ENCODE measurements at regions not wholly inside any gene's neighbourhood (a gene's known extent, or its start where the extent isn't known, plus 50 kb on each side); places are given as distances from the start of the nearest gene placed in this dataset.

DNA sequence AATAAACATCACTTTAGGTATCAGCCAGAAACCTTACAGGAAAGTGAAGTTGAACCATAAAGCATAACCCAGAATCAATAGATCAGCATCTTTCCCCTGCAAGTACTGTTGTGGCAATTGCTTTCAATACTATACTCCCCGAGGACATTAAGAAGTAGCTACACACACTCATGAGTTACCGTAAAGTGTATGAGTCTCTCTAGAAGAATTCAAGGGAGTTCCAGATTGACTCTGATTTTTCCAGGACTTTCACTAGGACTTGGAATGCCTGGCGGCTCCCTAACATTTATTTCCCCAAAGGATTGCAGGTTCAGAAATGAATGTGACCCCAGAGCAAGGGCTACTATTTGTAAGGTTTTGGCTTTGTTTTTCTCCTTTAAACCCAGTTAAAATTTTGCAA, 465.4 kb upstream of the MDGA2 start:
- no peak for DNase-seq (ENCODE audit: low spot score)
- ChIA-PET POLR2A (ENCODE audit: low non-redundant PET) (no interaction called here), CTCF (no interaction called here)
- TF ChIP-seq, protein P1, sequence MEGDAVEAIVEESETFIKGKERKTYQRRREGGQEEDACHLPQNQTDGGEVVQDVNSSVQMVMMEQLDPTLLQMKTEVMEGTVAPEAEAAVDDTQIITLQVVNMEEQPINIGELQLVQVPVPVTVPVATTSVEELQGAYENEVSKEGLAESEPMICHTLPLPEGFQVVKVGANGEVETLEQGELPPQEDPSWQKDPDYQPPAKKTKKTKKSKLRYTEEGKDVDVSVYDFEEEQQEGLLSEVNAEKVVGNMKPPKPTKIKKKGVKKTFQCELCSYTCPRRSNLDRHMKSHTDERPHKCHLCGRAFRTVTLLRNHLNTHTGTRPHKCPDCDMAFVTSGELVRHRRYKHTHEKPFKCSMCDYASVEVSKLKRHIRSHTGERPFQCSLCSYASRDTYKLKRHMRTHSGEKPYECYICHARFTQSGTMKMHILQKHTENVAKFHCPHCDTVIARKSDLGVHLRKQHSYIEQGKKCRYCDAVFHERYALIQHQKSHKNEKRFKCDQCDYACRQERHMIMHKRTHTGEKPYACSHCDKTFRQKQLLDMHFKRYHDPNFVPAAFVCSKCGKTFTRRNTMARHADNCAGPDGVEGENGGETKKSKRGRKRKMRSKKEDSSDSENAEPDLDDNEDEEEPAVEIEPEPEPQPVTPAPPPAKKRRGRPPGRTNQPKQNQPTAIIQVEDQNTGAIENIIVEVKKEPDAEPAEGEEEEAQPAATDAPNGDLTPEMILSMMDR (conservative IDR thresholded peaks at IDR 0.05; ENCODE audit: low read depth) = no peak
- no peak overlapping the region for H3K27ac ChIP-seq

DNA sequence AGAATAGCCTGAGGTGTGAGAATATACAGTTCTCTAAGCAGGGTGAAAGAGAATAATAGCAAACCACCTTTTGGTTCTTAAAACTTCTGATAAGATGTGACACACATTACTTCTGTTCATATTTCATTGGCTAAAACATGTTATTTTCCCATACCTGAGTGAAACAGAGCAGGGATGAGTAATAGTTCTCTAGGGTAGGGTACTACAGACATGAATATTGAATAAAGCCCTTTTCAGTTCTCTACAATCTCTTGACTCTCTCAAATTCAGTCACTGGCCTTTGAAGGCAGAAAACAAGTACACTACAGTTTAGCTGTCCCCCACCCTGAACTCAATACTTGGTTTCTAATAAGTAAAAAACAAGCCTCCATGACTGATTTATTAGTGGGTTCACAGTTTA, 454.1 kb upstream of the MDGA2 start:
- no peak for DNase-seq (ENCODE audit: low spot score)
- ChIA-PET POLR2A (ENCODE audit: low non-redundant PET) (no interaction called here), CTCF (no interaction called here)
- TF ChIP-seq, protein P1 (conservative IDR thresholded peaks at IDR 0.05; ENCODE audit: low read depth) = no peak
- H3K27ac ChIP-seq = no peak overlapping the region

DNA sequence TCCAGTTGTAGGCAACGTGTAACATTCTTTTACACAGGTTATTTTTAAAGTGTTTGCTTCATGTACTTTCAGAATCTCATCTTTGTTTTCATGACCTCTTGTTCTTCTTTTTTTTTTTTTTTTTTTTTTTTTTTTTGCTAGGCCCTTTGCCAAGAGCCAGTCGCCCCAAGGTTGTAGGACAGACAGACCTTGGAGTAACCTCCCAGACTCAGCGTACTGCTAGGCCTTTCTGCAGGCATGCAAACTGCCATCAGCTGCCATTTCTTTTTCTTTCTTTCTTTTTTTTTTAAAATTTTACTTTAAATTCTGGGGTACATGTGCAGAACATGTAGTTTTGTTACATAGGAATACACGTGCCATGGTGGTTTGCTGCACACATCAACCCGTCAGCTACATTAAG, 452.3 kb upstream of the MDGA2 start:
- no peak for DNase-seq (ENCODE audit: low spot score)
- CTCF ChIA-PET = interaction anchor here (0.5 kb wide), 1 partner anchor 87 kb away, joined by 3 read pairs; no protein-coding TSS in a partner anchor
- no peak overlapping the region for H3K27ac ChIP-seq
- TF ChIP-seq, protein P1 (conservative IDR thresholded peaks at IDR 0.05; ENCODE audit: low read depth) = no peak
- POLR2A ChIA-PET (ENCODE audit: low non-redundant PET) = no interaction called here

DNA sequence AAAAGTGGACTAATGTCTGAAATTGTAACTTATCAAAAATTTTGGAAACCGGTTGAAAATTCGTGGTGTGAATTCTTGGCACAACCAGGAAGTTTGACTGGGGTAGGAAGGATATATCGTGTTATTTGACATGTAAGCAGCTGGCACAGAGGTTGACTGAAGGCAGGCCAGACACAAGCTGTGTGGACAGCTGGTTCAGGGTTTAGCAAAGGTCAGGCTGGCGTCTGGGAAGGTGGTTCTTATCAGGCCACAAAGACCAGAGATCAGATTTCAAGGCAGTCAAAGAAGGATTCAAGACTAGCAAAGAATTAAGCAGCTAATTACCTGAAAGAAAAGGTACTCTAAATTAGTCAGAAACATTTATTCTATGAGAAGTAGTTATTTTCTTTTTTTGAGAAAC, 450.2 kb upstream of the MDGA2 start:
- CTCF ChIA-PET = interaction anchor here (0.6 kb wide), 1 partner anchor 30 kb away, joined by 3 read pairs; no protein-coding TSS in a partner anchor
- H3K27ac ChIP-seq = no peak overlapping the region
- TF ChIP-seq, protein P1 (conservative IDR thresholded peaks at IDR 0.05; ENCODE audit: low read depth) = no peak
- POLR2A ChIA-PET (ENCODE audit: low non-redundant PET) = no interaction called here
- no peak for DNase-seq (ENCODE audit: low spot score)

DNA sequence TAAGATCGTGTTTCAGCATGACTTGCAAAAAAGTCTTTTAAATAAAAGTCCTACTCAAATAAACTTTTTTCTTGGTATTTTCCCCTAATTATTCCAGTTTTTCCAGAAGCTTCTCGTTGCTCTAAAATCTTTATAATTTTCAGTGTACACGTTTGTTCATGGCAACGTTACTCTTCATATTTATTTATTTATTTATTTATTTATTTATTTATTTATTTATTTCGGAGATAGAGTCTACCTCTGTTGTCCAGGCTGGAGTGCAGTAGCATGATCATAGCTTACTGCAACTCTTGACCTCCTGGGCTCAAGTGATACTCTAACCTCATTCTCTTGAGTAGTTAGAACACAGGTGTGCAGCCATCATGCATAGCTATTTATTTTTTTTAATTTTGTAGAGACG, 438.3 kb upstream of the MDGA2 start:
- H3K27ac ChIP-seq = no peak overlapping the region
- POLR2A ChIA-PET (ENCODE audit: low non-redundant PET) = no interaction called here
- DNase-seq (ENCODE audit: low spot score) = no peak
- TF ChIP-seq, protein P1 (conservative IDR thresholded peaks at IDR 0.05; ENCODE audit: low read depth) = no peak
- CTCF ChIA-PET = no interaction called here

DNA sequence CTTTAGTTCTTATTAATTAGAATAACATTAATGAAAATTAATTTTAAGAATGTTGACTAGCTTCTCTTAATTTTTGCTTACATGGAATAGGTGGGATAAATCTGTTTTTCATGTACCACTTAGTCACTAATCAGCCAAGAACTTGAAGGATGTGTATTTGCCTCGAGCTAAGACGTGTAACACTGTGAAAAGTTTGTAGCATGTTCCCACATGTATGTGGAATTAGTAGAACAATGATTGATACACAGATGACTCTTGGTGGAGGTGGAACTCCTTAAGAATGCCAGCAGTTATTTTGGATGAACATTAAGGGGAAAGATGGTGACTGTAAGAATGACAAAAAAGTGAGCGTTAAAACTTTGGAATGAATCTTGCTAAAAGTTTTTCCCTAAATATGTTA, 435.7 kb upstream of the MDGA2 start:
- H3K27ac ChIP-seq = no peak overlapping the region
- TF ChIP-seq, protein P1 (conservative IDR thresholded peaks at IDR 0.05; ENCODE audit: low read depth) = no peak
- CTCF ChIA-PET = no interaction called here
- DNase-seq (ENCODE audit: low spot score) = no peak
- POLR2A ChIA-PET (ENCODE audit: low non-redundant PET) = no interaction called here

DNA sequence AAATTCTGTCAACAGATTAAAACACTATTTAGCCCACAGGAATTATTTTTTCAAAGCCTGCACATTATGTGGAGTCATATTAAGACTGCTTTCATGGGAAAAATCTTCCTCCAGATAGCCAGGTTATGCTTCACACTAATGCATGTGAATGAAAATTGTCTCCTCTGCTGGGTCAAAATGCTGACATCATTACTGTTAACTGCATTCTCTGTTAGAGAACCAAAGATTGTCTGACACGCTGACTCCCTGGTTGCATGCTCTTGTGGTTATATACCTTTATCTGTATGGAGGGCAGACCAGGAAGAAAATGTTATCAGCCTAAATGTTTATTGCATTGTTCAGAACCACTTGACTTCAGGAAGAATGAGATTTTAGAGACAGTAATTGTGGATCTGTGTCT, 432.2 kb upstream of the MDGA2 start:
- CTCF ChIA-PET = no interaction called here
- POLR2A ChIA-PET (ENCODE audit: low non-redundant PET) = no interaction called here
- DNase-seq (ENCODE audit: low spot score) = no peak
- TF ChIP-seq, protein P1 (conservative IDR thresholded peaks at IDR 0.05; ENCODE audit: low read depth) = no peak
- no peak overlapping the region for H3K27ac ChIP-seq
